HG02642 (cell line): ENCODE measurements at regions not wholly inside any gene's neighbourhood (a gene's known extent, or its start where the extent isn't known, plus 50 kb on each side); places are given as distances from the start of the nearest gene placed in this dataset.

Source experiments
- ATAC-seq: cut with Tn5 transposase; IDR thresholded peaks from one replicate; pipeline ENCODE4 v1.9.1; 2021; ENCODE audit warnings: mild to moderate bottlenecking; ENCODE audit not compliant: unreplicated experiment, poor library complexity

DNA sequence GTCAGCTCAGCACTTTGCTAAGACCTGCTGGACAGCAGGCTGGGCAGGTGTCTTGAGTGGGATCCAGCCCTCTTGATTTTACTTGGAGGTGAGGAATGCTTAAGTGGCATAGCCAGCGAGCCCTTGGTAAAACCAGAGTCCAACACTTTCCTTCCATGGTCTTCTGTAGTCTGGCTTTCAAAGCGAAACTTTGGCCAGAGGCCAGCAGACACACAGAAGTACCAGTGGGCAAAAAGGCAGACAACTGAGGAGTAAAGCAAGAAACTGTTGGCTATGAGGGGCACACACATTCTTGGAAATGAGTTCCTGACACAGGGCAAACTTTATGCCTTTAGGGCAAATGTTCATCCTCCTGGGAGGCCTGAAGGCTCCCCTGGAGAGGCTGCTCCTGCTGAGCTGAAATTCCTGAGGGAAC, 281.0 kb upstream of the POU3F1 start:
- ATAC-seq = no peak

DNA sequence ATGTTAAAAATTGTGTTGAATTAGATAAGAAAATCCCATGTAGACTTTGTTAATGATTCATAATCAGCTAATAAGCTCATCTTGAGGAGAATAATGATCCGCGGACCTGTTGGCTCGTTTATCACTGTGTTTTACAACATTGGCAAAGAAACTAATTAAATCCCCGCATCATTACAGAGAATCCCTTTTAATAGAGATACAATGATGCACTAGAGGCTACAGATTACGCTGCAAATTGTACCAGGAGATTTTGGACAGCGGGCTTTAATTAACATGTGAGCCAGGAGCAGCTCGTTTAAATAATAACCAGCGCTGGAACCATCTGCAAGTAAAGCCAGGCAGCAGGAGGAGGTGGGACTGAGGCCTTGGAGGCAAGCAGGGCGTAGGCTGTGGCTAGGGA, 280.3 kb upstream of the POU3F1 start:
- ATAC-seq = no peak

DNA sequence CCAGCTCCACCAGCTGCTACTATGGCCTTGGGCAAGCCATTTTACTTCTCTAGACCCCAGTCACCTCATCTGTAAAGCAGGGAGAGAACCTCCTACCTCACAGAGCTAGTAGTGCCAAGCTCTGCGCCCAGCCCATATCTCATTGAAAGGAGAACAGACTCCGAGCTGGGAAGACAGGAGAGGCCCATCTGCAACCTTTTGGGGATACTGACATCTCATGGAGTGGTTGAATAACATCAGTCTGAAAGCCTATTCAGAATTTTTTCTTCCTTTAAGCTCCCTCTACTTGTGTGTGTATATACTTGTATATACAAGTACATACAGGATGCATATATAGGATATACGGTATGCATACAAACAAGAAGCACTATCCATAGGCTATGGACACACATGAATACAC, 279.5 kb upstream of the POU3F1 start:
- ATAC-seq = no peak

DNA sequence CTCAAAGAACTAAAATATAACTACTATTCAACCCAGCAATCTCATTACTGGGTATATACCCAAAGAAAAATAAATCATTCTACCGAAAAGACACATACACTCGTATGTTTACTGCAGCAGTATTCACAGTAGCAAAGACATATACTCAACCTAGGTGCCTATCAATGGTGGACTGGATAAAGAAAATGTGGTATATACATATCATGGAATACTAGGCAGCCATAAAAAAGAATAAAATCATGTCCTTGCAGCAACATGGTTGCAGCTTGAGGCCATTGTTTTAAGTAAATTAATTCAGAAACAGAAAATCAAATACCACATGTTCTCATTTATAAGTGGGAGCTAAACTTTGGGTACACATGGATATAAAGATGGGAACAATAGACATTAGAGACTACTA, 266.2 kb upstream of the POU3F1 start:
- ATAC-seq = no peak

DNA sequence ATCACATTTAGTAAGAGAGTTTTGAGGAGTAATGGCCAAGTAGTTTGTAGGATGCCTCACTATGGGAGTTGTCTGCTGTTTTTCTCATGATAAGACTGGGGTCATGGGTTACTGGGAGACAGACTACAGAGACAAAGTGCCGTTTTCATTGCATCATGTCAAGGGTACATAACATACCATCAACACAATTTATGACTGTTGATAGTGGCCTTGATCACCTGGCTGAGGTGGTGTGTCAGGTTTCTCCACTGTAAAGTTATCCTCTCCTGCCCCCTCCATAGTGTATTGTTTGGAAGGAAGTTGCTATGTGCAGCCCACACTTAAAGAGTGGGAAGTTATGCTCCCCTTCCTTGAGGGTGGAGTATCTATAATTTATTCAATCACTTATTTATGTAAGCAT, 263.5 kb upstream of the POU3F1 start:
- no peak for ATAC-seq

DNA sequence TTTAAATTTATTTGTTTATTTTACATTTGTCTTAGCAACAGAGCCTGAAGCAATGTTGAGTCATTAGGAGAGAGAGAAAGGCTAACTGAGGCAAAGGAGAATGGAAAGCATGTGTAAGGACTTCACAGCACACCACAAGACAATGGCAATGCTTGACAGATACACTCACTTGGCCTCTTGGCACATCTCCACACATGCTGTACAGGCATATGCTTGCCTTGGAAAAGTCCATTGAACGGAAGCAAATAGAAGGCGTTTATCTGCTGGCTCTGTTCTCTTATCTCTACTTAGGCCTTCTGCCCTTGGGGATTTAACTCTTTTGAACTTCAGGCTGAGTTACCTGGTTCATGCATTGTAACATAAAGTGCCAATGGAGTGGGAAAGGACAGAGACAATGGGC, 262.2 kb upstream of the POU3F1 start:
- no peak for ATAC-seq

DNA sequence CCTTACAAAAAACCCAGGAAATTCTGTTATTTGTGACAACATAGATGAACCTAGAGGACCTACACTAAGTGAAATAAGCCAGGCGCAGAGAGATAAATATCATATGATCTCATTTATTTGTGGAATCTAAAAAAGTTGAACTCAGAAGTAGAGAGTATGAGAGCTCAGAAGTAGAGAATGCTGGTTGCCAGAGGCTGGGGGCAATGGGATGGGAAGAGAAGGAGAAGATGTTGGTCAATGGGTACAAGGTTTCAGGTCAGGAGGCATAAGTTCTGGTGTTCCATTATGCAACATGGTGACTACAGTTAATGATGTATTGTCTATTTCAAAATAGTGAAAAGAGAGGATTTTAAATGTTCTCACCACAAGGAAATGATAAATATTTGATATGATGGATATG, 259.1 kb upstream of the POU3F1 start:
- ATAC-seq = no peak

DNA sequence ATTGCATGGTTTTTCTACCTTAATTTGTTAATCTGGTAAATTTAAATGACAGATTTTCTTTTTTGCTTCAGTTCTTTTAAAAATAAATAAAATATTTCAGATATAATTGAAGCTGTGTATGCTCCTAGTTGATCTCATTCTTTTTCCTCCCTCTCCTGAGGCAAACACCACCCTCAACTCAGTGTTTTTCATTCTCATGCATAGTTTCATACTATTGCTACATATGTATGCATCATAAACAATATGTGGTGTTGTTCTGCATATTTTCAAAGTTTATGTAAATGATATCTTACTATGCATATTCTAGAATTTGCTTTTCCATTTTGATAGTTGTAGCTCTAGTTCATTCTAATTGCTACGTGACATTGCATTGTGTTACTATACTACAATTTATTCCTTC, 257.2 kb upstream of the POU3F1 start:
- ATAC-seq = no peak

DNA sequence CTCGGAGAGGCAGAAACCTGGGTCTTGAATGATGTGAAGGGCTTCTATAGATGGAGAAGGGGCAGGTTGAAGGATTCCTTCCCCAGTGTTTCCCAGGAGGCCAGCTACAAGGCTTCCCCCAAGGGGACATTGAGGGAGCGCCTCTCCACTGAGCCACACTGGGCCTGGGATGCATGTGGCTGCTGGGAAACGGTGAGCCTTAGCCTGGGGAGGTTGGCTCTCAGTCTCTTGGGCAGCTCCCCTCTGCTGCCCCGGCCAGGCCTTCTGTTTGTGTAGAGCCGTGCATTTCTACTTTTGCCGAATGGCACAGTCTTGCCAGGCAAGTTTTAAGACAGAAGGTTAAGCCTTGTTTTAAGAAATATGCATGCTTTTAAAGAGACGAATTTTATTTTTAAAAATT, 254.4 kb upstream of the POU3F1 start:
- no peak for ATAC-seq

DNA sequence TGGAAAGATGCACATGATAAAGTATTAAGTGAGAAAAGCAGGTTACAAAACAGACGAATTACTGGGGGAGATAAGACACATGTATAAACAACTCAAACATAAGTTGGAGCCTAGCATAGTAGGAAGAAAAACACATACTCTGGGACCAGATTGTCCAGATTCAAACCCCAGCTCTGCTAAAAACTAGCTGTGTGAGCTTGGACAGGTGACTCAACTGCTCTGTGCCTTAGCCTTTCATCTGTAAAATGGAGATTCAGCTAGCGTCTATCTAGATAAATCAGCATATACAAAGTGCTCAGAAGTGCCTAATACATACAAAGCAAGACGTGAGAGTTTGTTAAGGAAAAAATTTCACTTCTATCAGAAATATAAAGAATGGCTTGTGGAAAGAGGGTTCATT, 254.0 kb upstream of the POU3F1 start:
- no peak for ATAC-seq

DNA sequence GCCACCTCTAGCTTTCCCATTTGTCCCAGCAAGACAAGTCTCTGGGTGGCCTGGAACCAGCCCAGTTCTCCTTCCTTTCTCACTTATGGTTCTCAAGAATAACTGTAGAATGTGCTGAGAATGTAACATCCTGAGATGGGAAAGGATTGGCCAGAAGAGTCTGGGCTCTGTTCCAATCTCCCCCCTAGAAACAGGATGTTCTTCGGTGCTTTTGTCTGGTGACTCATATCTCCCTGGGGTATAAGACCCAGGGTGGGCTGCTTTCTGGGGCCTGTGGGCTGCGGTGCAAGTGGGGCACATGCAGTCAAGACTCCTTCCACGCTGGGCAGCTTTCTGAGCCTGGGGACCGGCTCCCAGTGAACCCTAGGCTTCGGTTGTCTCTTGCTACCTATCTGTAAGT, 251.2 kb upstream of the POU3F1 start:
- no peak for ATAC-seq

DNA sequence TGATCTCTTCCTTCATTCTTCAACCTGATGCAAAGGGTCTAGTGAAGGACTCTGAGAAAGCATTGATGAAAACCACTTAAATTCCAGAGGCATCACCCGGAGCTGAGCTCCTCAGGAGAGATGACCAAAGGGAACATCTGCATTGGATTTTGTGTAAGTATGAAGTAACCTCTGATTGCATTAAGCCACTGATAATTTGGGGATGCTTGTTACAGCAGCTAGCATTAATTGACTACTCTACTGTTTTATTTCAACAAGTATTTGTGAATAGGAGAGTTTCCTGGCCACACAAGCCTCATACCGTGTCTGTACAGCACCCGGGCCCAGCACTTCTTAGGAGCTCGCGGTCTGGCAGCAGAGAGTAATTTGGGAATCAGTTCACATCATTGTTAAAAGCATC, 250.7 kb upstream of the POU3F1 start:
- no peak for ATAC-seq

DNA sequence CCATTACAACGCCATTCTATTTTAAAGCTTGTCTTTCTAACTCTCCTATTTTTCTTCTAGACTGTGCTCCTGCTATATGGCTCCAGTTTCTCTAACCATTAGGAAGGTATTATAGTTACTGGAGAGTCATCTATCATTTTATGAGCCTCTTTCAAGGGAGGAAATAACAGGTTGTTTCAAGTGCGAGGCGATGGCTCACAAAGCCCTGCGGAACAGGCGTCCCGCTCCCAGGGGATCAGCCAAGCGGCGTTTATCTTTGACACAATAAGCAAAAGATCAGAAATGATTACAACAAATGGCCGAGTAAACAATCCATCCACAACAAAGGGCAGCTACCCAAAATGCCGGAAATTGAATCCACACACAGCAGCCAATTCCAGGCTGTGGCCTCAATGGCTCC, 249.5 kb upstream of the POU3F1 start:
- no peak for ATAC-seq

DNA sequence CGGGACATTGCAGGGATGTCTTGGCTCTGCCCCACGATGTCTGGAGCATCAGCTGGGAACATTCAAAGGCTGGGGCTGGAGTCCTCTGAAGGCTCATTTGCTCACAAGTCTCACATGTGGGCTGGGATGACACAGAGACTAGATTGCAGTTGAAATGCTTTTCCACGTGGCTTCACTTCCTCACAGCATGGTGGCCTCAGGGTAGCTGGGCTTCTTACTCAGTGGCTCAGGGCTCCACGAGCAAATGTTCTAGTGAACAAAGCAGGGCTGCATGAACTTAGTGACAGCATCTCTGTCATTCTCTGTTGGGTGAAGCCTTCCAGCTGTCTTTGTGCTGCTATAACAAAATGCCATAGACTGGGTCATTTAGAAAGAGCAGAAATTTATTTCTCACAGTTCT, 247.0 kb upstream of the POU3F1 start:
- no peak for ATAC-seq

DNA sequence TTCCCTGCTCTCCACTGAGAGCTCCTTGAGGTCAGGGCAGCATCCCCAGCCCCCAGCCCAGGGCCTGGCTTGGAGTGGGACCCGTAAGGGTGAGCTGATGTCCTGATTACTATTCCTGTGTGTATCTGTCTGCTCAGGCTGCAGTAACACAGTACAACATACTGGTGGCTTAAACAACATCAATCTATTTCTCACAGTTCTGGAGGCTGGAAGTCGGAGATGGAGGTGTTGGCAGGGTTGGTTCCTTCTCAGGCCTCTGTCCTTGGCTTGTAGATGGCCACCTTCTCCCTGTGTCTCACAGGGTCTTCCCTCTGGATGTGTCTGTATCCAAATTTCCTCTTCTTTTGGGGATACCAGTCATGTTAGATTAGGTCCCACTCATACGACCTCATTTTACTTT, 246.4 kb upstream of the POU3F1 start:
- ATAC-seq = no peak

DNA sequence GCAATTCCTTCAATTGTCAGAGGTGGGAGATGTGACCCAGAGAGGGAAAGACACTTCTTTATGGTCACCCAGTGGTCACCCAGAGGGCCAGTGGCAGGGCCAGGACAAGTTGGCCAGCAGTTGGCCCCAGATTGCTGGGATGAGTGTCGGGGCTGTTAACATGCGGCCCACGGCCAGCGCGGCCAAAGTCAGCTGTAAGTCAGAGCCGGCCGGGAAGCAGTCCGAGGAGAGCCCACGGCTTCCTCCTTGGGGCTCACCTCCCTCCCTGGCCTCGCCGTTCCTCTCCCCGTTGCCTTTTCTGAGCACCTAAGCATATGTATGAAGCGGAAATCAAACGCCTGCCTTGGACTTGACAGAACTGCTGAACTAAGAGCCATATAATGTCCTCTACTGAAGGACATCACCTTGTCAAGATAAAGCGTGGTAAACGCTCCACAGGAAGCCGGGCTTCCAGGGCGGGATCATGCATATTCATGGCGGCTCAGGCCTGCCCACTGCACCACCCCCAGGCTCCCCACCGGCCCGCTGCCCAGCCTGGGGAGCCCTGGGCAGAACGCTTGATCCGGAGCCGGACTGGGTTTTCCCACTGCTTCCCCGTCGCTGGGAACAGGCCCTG, 245.4 kb upstream of the POU3F1 start:
- ATAC-seq = no peak

DNA sequence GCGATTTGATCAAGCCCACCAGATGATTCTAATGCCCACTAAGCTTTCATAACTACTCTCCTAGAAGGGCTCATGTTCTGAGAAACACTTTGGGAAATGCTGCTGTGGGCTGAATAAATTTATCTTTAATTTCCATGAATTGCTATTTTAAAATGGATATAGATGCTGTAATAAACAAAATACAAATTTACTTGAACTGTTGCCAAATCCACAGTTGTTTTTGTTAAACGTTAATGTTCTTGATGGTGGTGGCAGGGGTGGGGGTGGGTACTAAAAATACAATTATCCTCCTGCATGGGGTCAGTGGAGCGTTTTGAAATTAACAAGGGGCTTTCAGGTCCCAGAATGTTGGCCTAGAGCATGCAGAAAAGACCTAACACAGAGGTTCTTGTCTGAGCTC, 244.7 kb upstream of the POU3F1 start:
- no peak for ATAC-seq

DNA sequence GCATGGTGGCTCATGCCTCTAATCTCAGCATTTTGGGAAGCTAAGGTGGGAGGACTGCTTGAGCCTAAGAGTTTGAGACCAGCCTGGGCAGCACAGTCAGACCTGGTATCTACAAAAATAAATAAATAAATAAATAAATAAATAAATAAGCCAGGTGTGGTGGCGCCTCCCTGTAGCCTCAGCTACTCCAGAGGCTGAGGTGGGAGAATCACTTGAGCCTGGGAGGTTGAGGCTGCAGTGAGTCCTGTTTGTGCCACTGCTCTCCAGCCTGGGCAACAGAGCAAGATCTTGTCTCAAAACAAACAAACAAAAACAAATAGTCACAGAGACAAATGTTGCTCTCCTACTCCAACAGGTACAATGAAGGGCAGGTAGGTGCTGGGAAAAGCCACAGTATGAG, 242.4 kb upstream of the POU3F1 start:
- ATAC-seq = no peak

DNA sequence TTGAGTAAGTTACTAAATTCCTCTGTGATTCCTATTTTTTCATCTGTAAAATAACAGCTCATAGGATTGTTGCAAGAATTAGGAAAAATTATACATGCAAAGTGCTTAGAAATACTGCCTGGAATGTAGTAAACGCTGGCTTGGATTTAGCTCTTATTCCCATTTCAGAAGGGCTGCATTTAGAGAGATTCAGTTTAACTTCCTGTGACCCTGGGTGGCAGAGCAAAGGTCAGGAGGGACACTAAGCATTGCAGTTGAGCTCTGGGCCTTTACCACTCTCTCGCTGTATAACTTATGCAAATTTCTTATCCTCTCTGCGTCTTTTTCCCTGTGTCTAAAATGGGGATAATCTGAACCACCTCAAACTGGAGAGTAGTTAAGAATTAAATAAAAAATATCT, 241.0 kb upstream of the POU3F1 start:
- no peak for ATAC-seq

DNA sequence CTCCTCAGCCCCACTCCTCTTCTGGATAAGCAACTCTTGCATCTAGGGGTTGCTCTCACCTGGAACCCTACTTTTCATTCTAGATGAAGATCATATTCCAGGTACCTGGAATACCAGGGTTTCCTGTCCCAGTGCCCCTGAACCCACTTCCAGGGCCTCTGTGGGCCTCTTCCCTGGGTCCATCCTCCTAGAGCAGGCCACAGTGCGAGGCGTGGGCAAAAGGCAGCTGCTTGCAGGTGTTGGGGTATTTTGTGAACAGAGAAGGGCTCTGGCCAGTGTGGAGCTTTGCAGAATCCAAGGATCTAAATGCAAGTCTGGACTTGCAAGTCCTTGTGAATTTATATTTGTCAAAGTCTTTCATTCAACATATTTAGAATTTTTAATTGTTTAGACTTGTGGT, 240.4 kb upstream of the POU3F1 start:
- ATAC-seq = no peak

DNA sequence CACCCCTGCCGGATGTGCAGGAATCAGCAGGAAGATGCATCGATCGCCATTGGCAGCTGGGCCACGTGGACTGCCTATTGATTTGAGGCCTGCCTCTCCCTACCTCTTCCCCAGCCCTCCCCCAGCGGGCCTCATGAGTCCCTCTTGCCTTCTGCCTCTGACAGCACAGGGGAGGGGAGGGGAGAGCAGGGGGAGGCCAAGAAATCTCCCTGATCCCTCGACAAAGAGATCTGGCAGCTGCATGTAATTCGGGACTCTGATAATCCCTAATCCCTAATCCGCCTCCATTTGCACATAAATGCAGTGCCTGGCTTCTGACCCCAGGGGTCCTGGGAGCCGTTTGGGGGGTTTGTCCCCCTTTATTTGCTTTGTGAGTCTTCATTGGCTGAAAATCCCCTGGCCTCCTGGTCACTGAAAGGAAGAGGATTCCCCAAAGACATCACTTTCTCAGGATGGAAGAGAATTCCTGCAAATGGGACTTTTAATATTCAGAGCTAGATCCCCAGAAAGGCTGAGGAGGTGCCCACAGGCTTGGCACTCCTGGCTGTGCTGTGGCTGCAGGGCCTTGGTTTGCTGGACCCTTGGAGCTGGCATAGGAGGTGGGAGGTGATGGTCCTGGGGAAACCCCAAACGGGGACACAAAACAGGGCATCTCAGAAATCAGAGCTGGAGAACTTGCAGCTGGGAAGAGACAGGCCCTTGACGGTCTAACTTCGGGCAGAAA, 239.4 kb upstream of the POU3F1 start:
- no peak for ATAC-seq

DNA sequence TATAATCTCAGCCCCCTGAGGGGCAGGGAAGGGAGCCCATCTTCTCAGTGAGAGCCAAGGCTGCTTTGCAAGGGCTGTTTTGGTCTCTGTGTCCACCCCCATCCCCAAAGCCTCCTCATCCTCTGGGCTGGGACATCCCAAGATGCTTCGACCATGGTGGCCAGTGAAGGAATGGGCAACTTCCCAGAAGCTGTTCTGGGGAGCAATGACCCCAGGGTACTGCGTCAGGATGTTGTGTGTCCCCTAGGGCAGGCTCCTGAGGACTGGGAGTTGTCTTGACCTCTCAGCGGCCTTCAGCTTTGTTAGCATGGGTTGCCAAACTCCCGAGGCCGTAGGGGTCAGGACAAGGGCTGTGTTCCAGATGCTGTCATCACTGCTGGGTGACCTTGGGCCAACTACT, 238.4 kb upstream of the POU3F1 start:
- ATAC-seq = no peak
